HepG2 (cell line): ENCODE measurements at regions not wholly inside any gene's neighbourhood (a gene's known extent, or its start where the extent isn't known, plus 50 kb on each side); places are given as distances from the start of the nearest gene placed in this dataset.

ENCODE experiments used
- ATAC-seq: fragments of 200-7000 bp; cut with Tn5 transposase; 3 replicates; pipeline ENCODE4 v1.9.1; 2020; ENCODE audit warnings: mild to moderate bottlenecking, moderate library complexity
- BruUV-seq: library from RNA; stranded (reverse); fragments of 400-500 nt; replicated peaks from 2 replicates; lab custom pipeline; 2021; lab: Mats Ljungman, UMichigan
- CTCF ChIA-PET: fragments of 300-600 bp; formaldehyde crosslinking; extraction: SDS; loops from one replicate; lab custom pipeline; 2021; ENCODE audit warnings: low total read pairs, inconsistent platforms, low intra/inter-chr PET ratio; lab: Yijun Ruan, JAX
- POLR2A ChIA-PET: fragments of 350-600 bp; sonication (Branson Sonifier 250); formaldehyde crosslinking; loops from one replicate; lab custom pipeline; 2020; ENCODE audit warnings: antibody characterized with exemption, inconsistent platforms; lab: Yijun Ruan, JAX
- DNase-seq: peaks from one replicate; pipeline ENCODE4 v3.0.0-alpha.2; 2015; ENCODE audit warnings: low spot score
- FAIRE-seq: peaks from 3 replicates; lab custom pipeline; 2011; peaks lifted over from hg19 to GRCh38; lab: Jason Lieb, UNC
- H2AFZ ChIP-seq: one replicate; pipeline ENCODE4 v1.6.1; 2011; ENCODE audit warnings: low read length, inconsistent platforms
- H3K27ac ChIP-seq: fragments of 300-600 bp; 3 replicates; pipeline ENCODE4 v1.8.0; 2011; ENCODE audit warnings: mixed run types, mild to moderate bottlenecking, mixed read lengths, low read length, inconsistent platforms; ENCODE audit not compliant: insufficient read depth; ENCODE audit errors: extremely low read length
- H3K27me3 ChIP-seq, 2 experiments: fragments of 200-600 bp in 1 of 2; 2 replicates in 1 of 2; 3 replicates in 1 of 2; pipeline versions ENCODE4 v1.6.0 to v1.8.0; 2011; ENCODE audit warnings: low read length in 2 of 2, mild to moderate bottlenecking in 2 of 2, moderate library complexity in 2 of 2, inconsistent platforms in 1 of 2; ENCODE audit not compliant: insufficient read depth in 2 of 2, control insufficient read depth in 1 of 2
- H3K36me3 ChIP-seq, 2 experiments: fragments of 200-600 bp in 1 of 2; replicated peaks in 1 of 2; 2 replicates in 1 of 2; 3 replicates in 1 of 2; pipeline versions ENCODE4 v1.5.1 to v1.8.0; 2011; ENCODE audit warnings: low read length in 2 of 2, inconsistent platforms in 1 of 2; ENCODE audit not compliant: insufficient read depth in 2 of 2, control insufficient read depth in 1 of 2
- H3K4me1 ChIP-seq: 2 replicates; pipeline ENCODE4 v1.5.1; 2012; ENCODE audit warnings: low read length, inconsistent platforms; ENCODE audit not compliant: insufficient read depth
- H3K4me2 ChIP-seq: 2 replicates; pipeline ENCODE4 v1.6.0; 2011; ENCODE audit warnings: low read depth, low read length, inconsistent platforms
- H3K4me3 ChIP-seq, 3 experiments: fragments of 200-600 bp in 1 of 3; sonication (generic), shearing (Covaris generic) in 1 of 3; replicated peaks in 1 of 3; 2 replicates each; pipeline ENCODE4 v1.5.1; 2011 to 2016; ENCODE audit warnings: low read length in 3 of 3, inconsistent platforms in 2 of 3, low read depth in 2 of 3, mild to moderate bottlenecking in 2 of 3, control low read depth in 1 of 3, mixed read lengths in 1 of 3; ENCODE audit not compliant: insufficient read depth in 1 of 3
- H3K79me2 ChIP-seq: one replicate; pipeline ENCODE4 v1.6.1; 2011; ENCODE audit warnings: low read length, inconsistent platforms; ENCODE audit not compliant: insufficient read depth
- H3K9ac ChIP-seq: 2 replicates; pipeline ENCODE4 v1.6.0; 2011; ENCODE audit warnings: mild to moderate bottlenecking, low read depth, low read length, inconsistent platforms; ENCODE audit not compliant: insufficient read depth
- H3K9me3 ChIP-seq: 2 replicates; pipeline ENCODE4 v1.5.1; 2012; ENCODE audit warnings: mild to moderate bottlenecking, low read length
- H4K20me1 ChIP-seq: 2 replicates; pipeline ENCODE4 v1.6.0; 2011; ENCODE audit warnings: inconsistent platforms, mild to moderate bottlenecking, low read length, moderate library complexity; ENCODE audit not compliant: insufficient read depth
- CTCF ChIP-seq: sonication (generic); formaldehyde crosslinking; IDR thresholded peaks from 2 replicates; pipeline ENCODE4 v1.5.0; 2020; ENCODE audit warnings: mild to moderate bottlenecking, missing genetic modification reagents, moderate library complexity
- GATAD1 ChIP-seq: IDR thresholded peaks from 2 replicates; pipeline ENCODE4 v1.6.1; 2016; ENCODE audit warnings: missing genetic modification reagents, missing compliant biosample characterization
- HNF4A ChIP-seq: sonication (generic); formaldehyde crosslinking; IDR thresholded peaks from 2 replicates; pipeline ENCODE4 v1.4.0; 2020; ENCODE audit warnings: missing genetic modification reagents
- MEF2D ChIP-seq: sonication (generic); formaldehyde crosslinking; IDR thresholded peaks from 2 replicates; pipeline ENCODE4 v1.5.1; 2020; ENCODE audit warnings: mild to moderate bottlenecking, missing genetic modification reagents
- MIER3 ChIP-seq: IDR thresholded peaks from 2 replicates; pipeline ENCODE4 v1.6.1; 2016; ENCODE audit warnings: missing compliant biosample characterization, borderline replicate concordance
- MTA1 ChIP-seq: sonication (generic); formaldehyde crosslinking; IDR thresholded peaks from 2 replicates; pipeline ENCODE4 v1.4.0; 2020; ENCODE audit warnings: missing genetic modification reagents, mild to moderate bottlenecking, borderline replicate concordance
- MTA3 ChIP-seq: sonication (generic); formaldehyde crosslinking; IDR thresholded peaks from 2 replicates; pipeline ENCODE4 v1.4.0; 2020; ENCODE audit warnings: missing genetic modification reagents
- NAIF1 ChIP-seq: sonication (generic); formaldehyde crosslinking; IDR thresholded peaks from 2 replicates; pipeline ENCODE4 v1.5.0; 2020; ENCODE audit warnings: mild to moderate bottlenecking, missing genetic modification reagents, borderline replicate concordance
- STAG1 ChIP-seq: sonication (generic); formaldehyde crosslinking; IDR thresholded peaks from 2 replicates; pipeline ENCODE4 v1.4.0; 2020; ENCODE audit warnings: missing genetic modification reagents
- TCF7L2 ChIP-seq: IDR thresholded peaks from 2 replicates; pipeline ENCODE4 v1.6.1; 2011; ENCODE audit warnings: mild to moderate bottlenecking, low read depth, low read length, moderate library complexity
- XRCC5 ChIP-seq: fragments of 200-400 bp; formaldehyde crosslinking; optimal IDR thresholded peaks from 2 replicates; pipeline ENCODE3; 2017; ENCODE audit warnings: mild to moderate bottlenecking, low read length
- ZNF138 ChIP-seq: sonication (generic); formaldehyde crosslinking; IDR thresholded peaks from 2 replicates; pipeline ENCODE4 v1.5.0; 2020; ENCODE audit warnings: mild to moderate bottlenecking, low read depth, missing genetic modification reagents
- ZNF296 ChIP-seq: sonication (generic); formaldehyde crosslinking; conservative IDR thresholded peaks from 2 replicates; pipeline ENCODE4 v1.5.0; 2020; ENCODE audit warnings: mild to moderate bottlenecking, missing genetic modification reagents
- ZNF678 ChIP-seq: sonication (generic); formaldehyde crosslinking; IDR thresholded peaks from 2 replicates; pipeline ENCODE4 v1.4.0; 2020; ENCODE audit warnings: mild to moderate bottlenecking, missing genetic modification reagents
- WGBS: methylation state at CpG from one replicate; pipeline ENCODE4 v1.1.6; 2017; ENCODE audit warnings: low lambda C conversion rate; 5-methylcytosine and 5-hydroxymethylcytosine counted together
- in situ Hi-C: cut with HindIII; loops from 2 replicates; pipeline ENCODE4 v1.10.0; 2017; ENCODE audit warnings: low pct_unique_long_range_greater_than_20kb; ENCODE audit not compliant: extremely low pct_ligation_motif_present
- intact Hi-C: fragments of 100-400 bp; cut with micrococcal nuclease; formaldehyde crosslinking; loops from one replicate; pipeline ENCODE4 v1.10.0; 2022; ENCODE audit not compliant: unreplicated experiment

GRCh38 chr9:85332487-85332886 lies 409.3 kb downstream of the AGTPBP1 start:
- TF ChIP-seq TCF7L2 (no peak), STAG1 (CRISPR knock-in tag) (peak; percentile 27; the same call in 1 of the 2 replicates), MTA1 (CRISPR knock-in tag) (no peak), CTCF (no peak), HNF4A (CRISPR knock-in tag) (no peak), MIER3 (CRISPR knock-in tag) (no peak), ZNF678 (CRISPR knock-in tag) (no peak), MTA3 (CRISPR knock-in tag) (no peak), MEF2D (CRISPR knock-in tag) (no peak), GATAD1 (CRISPR knock-in tag) (no peak), ZNF296 (CRISPR knock-in tag) (no peak), NAIF1 (CRISPR knock-in tag) (no peak), ZNF138 (CRISPR knock-in tag) (no peak), XRCC5 (peak; percentile 49)
- TF ChIP-seq, all 625 proteins: peak for 2
- peak; percentile 19 for DNase-seq
- no peak for FAIRE-seq
- WGBS, result 33% methylated on average over 4 of the region's 4 CpGs
- Histone ChIP-seq H3K9ac (no peak overlapping the region), H3K27me3 (no peaks in the 10 kb centered on the region), H3K79me2 (no peaks in the 10 kb centered on the region), H3K4me2 (no peak overlapping the region), H3K4me3 (no peak overlapping the region), H3K9me3 (no peaks in the 10 kb centered on the region), H4K20me1 (no peaks in the 10 kb centered on the region), H3K4me1 (no peaks in the 10 kb centered on the region), H2AFZ (no peak overlapping the region), H3K36me3 (no peaks in the 10 kb centered on the region), H3K27ac (no peak overlapping the region)
- POLR2A ChIA-PET, result no interaction called here
- peak; percentile 98 for ATAC-seq
- CTCF ChIA-PET, result no interaction called here
- no TSS peak for BruUV-seq
- intact Hi-C loops (no loop called here), in situ Hi-C loops (no loop called here)
